B cell (primary cell): ENCODE measurements at regions not wholly inside any gene's neighbourhood (a gene's known extent, or its start where the extent isn't known, plus 50 kb on each side); places are given as distances from the start of the nearest gene placed in this dataset.

ENCODE experiments used
- EZH2 ChIP-seq: IDR thresholded peaks from 2 replicates; pipeline ENCODE4 v1.6.1; 2012; ENCODE audit warnings: borderline replicate concordance, low read depth, mild to moderate bottlenecking, moderate library complexity, low read length; ENCODE audit not compliant: insufficient read depth, poor library complexity, severe bottlenecking
- TF ChIP-seq, protein P1 (sequence below): fragments of 200-600 bp; IDR thresholded peaks from one replicate; pipeline ENCODE4 v1.8.0; 2022; ENCODE audit warnings: antibody characterized with exemption, mild to moderate bottlenecking

- TF ChIP-seq EZH2 = no peak
- TF ChIP-seq, protein P1, sequence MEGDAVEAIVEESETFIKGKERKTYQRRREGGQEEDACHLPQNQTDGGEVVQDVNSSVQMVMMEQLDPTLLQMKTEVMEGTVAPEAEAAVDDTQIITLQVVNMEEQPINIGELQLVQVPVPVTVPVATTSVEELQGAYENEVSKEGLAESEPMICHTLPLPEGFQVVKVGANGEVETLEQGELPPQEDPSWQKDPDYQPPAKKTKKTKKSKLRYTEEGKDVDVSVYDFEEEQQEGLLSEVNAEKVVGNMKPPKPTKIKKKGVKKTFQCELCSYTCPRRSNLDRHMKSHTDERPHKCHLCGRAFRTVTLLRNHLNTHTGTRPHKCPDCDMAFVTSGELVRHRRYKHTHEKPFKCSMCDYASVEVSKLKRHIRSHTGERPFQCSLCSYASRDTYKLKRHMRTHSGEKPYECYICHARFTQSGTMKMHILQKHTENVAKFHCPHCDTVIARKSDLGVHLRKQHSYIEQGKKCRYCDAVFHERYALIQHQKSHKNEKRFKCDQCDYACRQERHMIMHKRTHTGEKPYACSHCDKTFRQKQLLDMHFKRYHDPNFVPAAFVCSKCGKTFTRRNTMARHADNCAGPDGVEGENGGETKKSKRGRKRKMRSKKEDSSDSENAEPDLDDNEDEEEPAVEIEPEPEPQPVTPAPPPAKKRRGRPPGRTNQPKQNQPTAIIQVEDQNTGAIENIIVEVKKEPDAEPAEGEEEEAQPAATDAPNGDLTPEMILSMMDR = no peak
These were observed 92.8 kb downstream of the MYEOV start for GRCh38 chr11:69386594-69387408.
